M059J (cell line): ENCODE measurements at regions not wholly inside any gene's neighbourhood (a gene's known extent, or its start where the extent isn't known, plus 50 kb on each side); places are given as distances from the start of the nearest gene placed in this dataset.

Experiments used
- DNase-seq: peaks from one replicate; pipeline ENCODE4 v3.0.0-alpha.2; 2012; ENCODE audit warnings: low read depth

DNA sequence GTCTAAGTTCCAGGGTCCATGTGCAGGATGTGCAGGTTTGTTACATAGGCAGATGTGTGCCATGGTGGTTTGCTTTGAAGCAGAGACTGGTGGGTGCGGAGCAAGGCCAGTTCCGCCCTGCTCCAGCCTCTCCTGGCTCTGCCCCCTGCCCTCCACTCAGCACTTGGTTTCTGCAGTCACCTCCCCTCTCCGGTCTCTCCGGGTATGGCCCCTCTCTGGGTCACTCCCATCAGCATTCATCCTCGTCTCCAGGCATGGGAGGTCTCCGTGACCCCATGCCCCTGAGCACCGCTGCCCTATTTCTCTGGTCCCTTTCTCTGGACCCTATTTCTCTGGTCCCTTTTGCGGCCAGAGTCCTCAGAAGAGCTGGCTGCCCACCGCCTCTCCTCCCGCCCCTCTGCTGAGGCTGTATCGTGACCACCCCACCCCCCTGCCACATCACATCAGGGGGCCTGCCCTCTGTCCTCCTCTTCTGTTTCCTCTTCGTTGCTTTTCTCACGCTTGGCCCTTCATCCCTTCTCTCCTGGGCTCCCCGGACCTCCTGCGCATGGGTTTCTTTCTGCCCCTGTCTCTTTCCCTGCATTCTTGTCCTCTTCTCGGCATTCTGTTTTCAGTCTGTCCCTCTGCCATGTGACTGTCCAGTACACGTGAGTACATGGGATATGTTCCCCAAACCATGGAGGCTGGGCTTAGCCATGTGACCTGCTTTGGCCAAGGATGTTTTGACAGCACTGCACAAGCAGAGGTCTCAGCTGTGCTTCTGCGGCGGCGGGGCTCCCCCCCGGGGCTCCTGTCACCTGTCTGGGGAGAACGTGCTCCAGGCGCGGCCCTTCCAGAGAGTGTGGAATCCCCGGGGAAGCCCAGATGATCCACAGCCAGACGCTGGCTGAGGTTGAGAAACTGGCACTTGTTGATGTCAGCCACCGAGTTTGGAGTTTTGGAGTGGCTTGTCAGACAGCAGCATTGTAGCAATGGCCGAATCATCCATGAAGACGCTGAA is 54.4 kb upstream of the C1orf174 start:
- no peak for DNase-seq

DNA sequence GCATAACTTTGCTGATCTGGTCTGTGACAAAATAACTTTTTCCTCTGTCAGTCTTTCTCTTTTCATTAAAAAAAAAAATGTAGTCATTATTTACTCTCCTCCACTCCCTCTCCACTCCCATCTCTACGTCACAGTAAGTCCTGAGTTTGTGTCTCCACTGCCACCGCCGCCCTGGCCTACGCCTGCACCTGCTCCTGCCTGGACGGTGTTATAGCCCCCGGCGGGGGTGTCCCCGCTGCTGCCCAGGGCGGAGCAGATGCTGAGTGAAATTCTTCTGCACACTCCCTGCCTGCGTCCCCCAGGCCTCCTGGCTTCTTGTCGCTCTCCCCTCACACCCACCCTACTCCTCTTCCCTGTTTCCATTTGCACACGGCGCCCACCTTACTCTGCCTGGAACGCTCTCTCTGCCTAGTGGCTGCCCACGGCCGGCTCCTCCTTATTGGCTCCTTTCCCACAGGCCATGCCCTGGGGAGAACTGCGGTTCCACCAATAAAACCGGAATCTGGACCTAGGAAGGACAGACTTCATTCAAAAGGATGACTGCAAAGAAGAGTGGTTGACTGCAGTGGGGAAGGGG is 55.2 kb upstream of the C1orf174 start:
- DNase-seq = no peak

DNA sequence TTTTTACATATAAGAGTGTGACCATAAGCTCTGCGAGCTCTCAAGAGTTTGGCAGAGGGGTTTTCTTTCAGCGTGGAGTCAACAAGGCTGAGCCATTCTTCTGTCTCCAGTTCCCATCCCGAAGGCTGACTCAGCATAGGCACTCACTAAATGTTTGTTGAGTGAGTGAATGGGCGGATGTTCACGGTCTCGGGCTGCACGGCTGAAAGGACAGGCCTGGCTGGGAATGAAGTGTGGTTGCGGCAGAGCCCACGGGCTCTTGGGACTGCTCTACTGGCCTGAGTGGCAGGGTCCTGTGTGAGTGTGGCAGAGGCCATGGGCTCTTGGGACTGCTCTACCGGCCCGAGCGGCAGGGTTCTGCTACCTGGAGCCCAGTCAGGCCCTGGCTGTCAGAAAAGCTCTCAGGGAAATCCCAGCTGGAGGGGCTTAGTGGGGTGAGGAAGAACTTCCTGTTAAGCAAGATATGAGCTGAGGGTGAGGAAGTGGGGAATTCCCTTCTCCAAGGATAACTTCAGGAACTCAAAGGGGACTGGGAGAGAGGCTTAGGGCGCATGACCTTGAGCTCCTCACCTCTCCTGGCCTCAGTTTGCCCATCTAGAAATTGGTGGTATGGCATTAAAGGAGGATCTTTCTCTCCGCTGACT is 56.6 kb upstream of the C1orf174 start:
- DNase-seq = peak; percentile 33

DNA sequence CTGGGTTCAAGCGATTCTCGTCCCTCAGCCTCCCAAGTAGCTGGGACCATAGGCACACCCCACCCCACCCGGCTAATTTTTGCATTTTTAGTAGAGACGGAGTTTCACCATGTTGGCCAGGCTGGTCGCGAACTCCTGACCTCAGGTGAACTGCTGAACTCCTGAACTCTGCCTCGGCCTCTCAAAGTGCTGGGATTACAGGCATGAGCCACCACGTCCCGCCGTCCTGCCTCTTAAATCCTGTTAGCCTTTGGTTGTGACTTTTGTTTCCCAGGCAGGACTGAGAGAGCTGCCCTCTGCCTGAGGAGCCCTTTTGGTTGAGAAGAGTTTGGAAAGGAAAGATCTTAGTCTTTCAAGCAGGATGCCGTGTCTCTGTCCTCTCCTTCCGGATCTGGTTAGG is 59.3 kb upstream of the C1orf174 start:
- no peak for DNase-seq

DNA sequence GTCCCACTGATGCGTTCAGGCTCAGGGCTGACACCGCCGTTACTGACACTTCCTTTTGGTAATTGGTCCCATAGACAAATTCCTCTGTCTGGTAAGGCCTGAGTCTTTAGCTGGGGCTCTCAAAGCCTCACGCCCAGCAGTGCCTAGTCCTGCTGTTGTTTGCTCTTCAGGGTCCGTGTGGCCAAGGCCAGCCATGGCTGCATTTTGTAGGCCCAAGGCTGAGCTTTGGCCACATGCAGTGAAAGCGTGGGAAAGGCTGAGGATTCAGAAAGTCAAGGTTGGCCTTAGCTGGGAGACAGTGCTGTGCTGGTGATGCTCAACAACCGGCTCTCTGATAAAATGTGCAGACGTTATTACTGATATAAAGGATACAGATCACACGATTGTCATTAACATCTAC is 63.5 kb upstream of the C1orf174 start:
- no peak for DNase-seq

DNA sequence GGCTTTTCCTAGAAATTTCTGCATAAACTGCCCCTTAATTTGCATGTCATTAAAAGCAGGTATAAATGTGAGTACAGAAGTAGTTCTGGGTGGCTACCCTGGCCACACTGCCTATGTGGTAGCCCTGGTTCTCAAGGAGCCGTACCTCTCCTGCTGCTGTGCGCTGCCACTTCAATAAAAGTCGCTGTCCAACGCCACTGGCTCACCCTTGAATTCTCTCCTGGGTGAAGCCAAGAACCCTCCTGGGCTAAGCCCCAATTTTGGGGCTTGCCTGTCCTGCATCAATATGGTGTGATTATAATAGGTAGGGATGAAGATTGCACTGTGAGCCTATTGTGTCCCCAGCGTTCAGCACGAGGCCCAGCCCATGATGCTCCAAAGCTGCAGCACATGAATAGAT is 65.6 kb upstream of the C1orf174 start:
- DNase-seq = no peak

DNA sequence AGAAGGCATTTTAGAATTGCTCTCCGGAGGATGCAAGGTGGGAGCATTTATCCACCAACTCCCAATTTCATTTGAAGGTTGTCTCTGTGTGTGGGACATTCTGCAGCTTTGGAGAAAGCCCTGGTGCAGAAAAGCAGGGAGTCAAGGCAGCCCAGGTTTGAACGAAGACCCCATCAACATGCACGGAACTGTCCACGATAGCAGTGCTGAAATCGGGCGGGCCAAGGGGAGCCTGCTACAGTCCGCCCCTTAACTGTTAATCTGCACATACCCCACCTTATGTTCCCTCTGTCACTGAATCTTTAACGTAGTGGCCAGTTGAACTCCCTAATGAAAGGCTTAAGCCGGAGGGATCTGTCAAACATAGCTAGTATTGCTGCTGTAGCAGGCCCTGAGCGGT is 68.8 kb upstream of the C1orf174 start:
- no peak for DNase-seq

DNA sequence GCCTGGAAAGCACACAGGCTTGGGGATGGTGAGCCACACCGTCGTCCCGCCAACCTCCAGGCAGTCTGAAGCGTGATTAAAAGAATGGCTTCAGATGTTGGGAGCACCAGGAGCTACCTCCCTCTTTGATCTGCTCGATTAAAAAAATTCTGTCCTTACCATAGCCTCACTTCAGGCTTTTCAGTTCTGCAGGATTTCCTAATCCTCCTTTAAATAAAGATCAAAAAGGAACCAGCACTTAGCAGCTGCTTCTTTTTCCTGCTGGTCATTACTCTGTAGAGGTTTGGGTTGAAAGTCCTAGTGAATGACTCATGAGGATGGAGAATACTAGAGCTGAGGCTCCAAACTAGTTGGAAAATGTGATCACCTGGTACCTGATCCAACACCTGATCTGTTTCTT is 71.9 kb upstream of the C1orf174 start:
- no peak for DNase-seq

DNA sequence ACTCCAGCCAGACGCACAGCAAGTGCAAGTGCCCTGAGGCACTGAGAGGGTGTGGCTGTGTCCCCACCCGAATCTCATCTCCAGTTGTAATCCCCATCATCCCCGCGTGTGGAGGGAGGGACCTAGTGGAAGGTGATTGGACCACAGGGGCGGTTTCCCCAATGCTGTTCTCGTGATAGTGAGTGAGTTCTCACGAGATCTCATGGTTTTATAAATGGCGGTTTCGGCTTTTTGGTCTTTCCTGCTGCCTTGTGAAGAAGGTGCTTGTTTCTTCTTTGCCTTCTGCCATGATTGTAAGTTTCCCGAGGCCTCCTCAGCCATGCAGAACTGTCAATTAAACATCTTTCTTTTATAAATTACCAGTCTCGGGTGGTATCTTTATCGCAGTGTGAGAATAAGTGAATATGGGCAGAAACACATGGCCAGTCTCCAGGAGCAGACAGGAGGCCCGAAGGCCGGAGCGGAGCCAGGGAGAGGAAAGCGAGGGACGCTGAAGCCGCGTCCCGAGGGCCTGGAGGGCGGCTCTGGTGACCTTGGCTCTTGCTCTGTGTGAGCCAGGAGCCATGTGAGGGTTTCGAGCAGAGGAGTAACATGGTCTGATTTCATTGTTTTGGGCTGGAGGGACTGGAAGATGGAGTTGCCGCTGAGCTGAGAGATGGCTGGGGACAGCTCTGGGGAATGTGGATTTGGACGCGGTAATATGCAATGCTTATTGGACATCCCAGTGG is 76.0 kb upstream of the C1orf174 start:
- DNase-seq = no peak

DNA sequence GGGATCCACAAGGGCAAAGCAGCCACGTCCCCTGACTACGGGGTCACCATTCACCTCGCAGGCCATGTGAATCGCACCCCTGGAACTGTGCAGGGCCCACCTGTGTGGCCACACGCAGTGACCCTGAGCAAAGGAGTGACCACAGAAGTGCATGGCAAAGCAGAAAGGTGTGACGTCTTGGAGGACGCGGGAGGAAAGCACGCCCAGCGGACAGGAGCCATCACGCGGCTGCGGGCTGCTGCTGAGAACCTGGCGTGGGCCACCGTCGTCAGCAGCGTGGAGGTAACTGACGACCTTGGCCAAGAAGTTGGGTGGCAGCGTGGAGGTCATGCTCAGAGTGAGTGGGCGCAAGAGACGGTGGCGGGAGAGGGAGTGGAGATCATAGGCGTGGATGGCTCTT is 76.7 kb upstream of the C1orf174 start:
- no peak for DNase-seq

DNA sequence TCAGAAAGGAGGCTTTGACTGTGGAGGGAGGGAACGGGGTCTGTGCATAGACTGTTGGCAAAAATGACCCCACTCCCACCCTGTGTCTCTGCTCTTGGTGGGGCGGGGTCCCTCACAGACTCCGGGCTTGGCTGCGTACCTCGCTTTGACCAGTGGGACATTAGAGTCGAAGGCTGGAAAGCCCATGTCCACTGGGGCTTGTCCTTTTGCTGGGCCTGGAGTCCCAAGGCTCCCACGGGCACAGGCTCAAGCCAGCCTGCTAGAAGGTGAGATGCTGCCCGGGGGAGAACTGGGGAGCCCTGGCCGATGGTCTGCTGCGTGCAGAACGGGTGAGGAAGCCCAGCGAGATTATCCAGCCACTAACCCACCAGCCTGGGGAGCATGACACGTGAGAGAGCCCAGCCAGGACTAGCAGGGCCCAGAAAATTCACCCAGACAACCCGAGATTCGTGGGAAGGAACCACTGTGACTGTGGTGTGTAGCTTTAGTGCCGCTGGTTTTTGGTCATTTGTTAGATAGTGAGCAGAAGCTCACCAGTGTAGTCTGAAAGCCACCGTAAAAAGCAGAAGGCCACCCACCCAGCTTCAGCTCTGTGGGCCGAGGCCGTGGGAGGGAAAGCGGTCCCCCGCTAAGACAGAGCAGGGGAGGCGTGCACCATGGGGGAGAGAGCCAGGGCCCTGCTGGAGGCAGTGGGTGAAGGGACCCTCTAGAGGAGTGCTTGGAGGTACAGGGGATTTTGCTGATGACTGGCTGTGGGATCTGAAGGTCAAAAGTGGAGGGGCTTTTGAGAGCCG is 78.3 kb upstream of the C1orf174 start:
- no peak for DNase-seq

DNA sequence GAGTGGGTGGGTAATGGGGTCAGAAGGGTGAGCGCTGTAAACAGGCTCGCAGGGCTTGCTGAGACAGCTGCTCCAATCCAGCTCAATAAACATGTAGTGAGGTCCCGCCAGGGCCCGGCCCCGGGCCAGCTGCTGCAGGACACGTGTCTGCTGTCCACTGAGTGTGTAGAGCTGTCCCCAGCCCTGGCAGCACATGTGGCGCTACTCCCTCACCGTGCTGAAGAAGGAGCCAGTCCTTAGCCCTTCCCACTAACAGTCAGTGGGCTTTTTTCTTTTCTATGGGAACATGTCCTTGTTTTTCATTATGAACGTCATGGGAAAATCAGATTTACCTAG is 78.9 kb upstream of the C1orf174 start:
- DNase-seq = no peak

DNA sequence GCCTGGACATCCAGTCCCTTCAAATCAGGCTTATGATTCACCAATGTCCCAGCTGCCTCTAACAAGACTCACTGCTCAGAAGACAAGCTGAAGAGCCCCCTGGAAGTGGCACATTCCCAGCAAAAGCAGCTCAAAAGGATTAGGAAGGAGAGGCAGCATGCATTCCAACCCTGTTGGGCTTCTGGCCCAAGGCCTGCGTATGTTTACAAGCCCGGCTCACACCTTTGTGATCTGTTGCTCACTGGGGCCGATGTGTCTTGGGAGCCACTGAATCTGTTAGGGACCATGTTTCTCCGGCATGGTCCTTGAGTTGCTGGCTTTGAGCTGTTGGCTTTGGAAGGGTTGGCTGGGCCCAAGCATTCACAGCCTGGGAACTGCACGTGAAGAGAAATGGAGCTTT is 81.2 kb upstream of the C1orf174 start:
- DNase-seq = no peak

DNA sequence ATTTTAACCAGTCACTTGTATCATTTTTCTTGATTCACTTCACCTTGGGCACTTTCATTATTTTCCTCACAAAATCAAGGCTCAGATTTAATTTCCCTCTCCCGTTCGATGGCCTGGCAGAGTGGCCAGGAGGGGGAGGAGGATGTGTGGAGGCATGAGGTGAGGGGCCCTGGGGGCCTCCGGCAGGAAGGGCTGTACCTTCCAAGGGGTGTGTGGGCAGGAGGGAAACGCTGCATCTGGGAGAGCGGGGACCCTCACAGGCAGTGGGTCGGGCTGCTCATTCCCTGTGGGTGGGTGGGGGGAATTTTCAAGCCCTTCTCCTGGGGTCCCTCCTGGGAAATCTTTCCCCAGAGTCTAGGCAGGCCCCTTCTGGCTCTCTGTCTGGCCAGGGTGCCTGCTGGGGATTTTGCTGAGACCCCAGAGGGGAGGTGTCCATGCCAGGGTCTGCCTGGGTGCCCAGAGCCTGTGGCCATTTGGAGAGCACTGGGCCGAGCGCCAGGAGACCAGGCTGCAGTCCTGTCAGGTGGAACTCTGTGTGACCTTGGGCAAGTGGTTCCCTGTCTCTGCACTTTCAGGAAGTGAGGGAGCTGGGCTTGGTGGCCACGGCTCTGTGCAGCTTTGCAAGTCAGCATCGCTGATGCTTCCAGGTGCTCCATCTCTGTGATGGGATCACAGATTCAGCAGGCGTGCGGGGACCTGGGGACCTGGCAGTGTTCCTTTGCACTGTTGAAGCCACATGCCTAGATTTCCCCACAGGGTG is 81.9 kb upstream of the C1orf174 start:
- no peak for DNase-seq

DNA sequence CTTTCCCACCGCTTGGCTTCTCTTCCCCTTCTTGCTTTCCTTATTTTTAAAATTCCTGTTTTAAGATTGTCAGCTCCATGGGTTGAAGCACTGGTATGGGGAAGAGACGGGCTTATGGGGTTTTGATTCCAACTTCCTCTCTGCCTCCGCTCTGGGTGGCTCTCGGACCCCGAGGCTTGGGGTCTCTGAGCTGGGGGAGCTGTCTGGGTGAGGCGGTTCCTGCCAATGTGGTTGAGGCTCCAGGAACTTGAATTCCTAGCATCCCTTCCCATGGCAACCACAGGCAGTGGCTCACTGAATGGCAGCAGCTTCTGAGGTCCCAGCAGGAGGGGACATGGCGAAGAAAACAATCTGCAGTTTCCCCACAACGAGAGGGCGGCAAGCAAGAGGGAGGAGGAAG is 83.1 kb upstream of the C1orf174 start:
- no peak for DNase-seq

DNA sequence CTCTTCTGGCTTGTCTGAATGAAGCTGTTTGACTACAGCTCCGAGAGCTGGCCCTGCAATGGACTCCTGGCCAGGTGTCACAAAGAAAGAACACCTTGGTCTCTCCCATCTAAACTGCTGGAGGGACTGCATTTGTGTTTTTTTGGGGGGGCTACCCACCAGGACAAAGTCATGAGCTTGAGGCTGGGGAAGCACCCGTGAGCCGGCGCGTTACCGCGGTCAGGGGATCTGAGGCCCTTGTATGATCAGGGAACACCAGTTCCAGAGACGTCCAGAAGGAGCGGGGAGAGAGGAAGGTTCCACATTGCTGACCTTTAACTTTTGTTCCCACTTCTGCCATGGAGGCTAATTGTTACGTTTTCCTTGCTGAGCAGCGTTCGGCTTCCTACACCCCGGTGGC is 84.5 kb upstream of the C1orf174 start:
- no peak for DNase-seq

DNA sequence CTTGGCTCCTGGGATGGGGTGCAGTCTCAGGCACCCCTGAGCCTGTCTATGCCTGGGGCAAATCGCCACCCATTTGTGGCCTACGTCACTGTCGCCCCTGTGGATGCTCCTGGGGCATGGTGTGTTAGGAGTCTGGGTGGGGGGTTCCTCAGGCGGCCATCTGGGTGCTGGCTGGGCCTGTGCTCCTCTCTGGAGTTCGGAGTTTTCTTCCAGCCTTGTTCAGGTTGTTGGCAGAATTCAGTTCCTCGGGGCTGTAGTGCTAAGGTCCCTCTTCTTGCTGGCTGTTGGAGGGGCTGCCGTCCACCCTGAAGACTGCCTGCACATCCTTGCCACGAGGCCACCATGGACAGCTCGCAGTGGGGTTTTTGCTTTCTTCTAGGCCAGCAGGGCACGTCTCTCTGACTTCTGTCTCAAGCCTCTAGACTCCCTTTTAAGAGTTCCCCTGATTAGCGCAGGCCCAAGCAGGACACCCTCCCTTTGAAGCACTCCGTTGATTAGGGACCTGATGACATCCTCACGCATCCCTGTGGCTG is 86.7 kb upstream of the C1orf174 start:
- DNase-seq = no peak

DNA sequence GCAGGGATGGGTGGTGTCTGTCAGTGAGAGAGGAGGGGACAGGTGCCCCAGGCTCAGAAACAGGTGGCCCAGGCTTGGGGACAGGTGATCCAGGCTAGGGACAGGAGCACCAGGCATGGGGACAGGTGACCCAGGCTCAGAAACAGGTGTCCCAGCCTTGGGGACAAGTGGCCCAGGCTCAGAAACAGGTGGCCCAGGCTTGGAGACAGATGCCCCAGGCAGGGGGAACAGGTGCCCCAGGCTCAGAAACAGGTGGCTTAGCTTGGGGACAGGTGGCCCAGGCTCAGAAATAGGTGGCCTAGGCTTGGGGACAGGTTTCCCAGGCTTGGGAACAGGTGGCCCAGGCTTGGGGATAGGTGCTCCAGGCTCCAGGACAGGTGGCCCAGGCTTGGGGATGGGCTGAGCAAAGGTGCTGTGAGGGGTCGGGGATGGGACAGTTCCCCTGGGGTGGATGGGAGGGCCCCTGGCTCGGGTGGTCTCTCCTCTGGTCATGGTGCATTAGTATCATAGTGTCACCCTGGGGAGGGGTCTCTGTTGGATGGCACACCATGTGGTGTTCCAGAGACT is 87.7 kb upstream of the C1orf174 start:
- DNase-seq = no peak

DNA sequence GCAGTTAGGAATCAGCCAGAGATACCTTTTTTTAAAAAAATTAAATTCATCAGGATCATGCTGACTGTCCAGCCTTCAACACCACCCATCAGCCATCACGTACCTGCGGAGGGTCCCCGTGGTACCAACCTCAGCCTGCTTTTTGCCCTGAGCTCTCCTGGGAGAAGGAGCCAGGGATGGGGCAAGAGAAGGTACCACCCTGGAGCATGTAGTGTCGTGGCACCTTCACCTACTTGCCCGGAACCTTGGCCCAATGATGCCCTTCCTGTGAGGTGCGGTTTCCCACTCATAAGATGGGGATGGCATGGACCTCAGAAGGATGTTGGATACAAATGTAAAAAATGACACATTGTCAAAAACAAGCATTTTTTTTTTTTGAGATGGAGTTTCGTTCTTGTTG is 88.4 kb upstream of the C1orf174 start:
- DNase-seq = no peak

DNA sequence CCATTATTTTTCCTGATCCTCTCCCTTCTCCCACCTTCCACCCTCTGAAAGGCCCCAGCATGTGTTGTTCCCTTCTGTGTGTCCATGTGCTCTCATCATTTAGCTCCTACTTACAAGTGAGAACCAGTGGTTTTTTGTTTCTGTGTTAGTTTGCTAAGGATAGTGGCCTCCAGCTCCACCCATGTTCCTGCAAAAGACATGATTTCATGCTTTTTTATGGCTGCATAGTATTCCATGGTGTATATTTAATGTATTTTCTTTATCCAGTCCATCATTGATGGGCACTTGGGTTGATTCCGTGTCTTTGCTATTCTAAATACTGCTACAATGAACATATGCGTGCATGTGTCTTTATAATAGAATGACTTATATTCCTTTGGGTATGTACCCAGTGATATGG is 89.4 kb upstream of the C1orf174 start:
- DNase-seq = no peak
